ENCODE measurements at regions not wholly inside any gene's neighbourhood (a gene's known extent, or its start where the extent isn't known, plus 50 kb on each side); places are given as distances from the start of the nearest gene placed in this dataset.

DNA sequence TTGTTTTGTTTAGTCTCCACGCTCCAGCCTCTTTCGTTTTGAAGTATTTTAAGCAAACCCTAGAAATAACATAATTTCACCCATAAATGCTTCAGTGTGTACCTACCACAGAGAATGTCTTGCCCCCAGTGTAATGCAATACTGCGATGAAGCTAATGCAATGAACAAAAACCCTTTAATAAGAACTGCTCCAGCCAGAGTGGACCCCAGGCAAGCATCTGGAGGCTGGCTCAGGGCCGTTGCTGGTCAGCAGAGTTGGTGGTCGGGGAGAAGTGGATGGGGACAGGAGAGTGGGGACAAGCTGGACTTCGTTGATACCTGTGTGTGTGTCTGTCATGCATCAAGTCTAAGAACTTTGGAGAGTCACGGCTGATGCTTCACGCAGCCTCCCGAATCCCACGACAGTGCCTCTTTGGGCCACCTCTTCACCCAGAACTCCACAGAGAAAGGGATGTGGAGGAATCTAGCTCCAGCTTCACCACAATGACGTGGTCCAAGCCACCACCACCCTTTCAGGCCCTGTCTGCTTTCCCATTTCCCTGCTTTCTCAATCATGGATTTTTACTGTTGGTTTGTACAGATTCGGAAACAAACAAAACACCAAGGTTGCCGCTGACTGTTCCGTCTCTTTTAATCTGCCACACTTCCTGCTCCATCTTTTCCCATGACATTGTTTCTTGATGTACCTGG is 108.6 kb upstream of the ERRFI1 start:
- TF ChIP-seq POLR2AphosphoS5 (IDR thresholded peaks at IDR 0.05; ENCODE audit: low read depth, low read length) (no peak), POLR2A (IDR thresholded peaks at IDR 0.05; ENCODE audit: insufficient read depth in 1 of 2, low read depth in 2 of 2, low read length in 2 of 2) (no peak), ATF1 (CRISPR knock-in tag; IDR thresholded peaks at IDR 0.05) (no peak), ZSCAN21 (CRISPR knock-in tag; IDR thresholded peaks at IDR 0.05; ENCODE audit: borderline replicate concordance) (no peak), TBL1XR1 (IDR thresholded peaks at IDR 0.05; ENCODE audit: borderline replicate concordance, low read length, partially characterized antibody) (no peak), MEIS1 (CRISPR knock-in tag; IDR thresholded peaks at IDR 0.05; ENCODE audit: borderline replicate concordance) (no peak), HNRNPL (IDR thresholded peaks at IDR 0.05; ENCODE audit: low read depth, low read length) (no peak), SIN3B (IDR thresholded peaks at IDR 0.05; ENCODE audit: low read length) (no peak), TAF1 (CRISPR knock-in tag; IDR thresholded peaks at IDR 0.05) (no peak), MAZ (IDR thresholded peaks at IDR 0.05; ENCODE audit: borderline replicate concordance, low read depth, low read length) (no peak), MAZ (CRISPR knock-in tag; IDR thresholded peaks at IDR 0.05; ENCODE audit: low read depth) (no peak), ZNF136 (CRISPR knock-in tag; IDR thresholded peaks at IDR 0.05; ENCODE audit: low read depth) (no peak)
- TF ChIP-seq, protein P1, sequence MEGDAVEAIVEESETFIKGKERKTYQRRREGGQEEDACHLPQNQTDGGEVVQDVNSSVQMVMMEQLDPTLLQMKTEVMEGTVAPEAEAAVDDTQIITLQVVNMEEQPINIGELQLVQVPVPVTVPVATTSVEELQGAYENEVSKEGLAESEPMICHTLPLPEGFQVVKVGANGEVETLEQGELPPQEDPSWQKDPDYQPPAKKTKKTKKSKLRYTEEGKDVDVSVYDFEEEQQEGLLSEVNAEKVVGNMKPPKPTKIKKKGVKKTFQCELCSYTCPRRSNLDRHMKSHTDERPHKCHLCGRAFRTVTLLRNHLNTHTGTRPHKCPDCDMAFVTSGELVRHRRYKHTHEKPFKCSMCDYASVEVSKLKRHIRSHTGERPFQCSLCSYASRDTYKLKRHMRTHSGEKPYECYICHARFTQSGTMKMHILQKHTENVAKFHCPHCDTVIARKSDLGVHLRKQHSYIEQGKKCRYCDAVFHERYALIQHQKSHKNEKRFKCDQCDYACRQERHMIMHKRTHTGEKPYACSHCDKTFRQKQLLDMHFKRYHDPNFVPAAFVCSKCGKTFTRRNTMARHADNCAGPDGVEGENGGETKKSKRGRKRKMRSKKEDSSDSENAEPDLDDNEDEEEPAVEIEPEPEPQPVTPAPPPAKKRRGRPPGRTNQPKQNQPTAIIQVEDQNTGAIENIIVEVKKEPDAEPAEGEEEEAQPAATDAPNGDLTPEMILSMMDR (CRISPR knock-in tag; IDR thresholded peaks at IDR 0.05) = no peak
- TF ChIP-seq, protein P2, sequence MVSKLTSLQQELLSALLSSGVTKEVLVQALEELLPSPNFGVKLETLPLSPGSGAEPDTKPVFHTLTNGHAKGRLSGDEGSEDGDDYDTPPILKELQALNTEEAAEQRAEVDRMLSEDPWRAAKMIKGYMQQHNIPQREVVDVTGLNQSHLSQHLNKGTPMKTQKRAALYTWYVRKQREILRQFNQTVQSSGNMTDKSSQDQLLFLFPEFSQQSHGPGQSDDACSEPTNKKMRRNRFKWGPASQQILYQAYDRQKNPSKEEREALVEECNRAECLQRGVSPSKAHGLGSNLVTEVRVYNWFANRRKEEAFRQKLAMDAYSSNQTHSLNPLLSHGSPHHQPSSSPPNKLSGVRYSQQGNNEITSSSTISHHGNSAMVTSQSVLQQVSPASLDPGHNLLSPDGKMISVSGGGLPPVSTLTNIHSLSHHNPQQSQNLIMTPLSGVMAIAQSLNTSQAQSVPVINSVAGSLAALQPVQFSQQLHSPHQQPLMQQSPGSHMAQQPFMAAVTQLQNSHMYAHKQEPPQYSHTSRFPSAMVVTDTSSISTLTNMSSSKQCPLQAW (CRISPR knock-in tag; IDR thresholded peaks at IDR 0.05) = no peak
- TF ChIP-seq, protein P3, sequence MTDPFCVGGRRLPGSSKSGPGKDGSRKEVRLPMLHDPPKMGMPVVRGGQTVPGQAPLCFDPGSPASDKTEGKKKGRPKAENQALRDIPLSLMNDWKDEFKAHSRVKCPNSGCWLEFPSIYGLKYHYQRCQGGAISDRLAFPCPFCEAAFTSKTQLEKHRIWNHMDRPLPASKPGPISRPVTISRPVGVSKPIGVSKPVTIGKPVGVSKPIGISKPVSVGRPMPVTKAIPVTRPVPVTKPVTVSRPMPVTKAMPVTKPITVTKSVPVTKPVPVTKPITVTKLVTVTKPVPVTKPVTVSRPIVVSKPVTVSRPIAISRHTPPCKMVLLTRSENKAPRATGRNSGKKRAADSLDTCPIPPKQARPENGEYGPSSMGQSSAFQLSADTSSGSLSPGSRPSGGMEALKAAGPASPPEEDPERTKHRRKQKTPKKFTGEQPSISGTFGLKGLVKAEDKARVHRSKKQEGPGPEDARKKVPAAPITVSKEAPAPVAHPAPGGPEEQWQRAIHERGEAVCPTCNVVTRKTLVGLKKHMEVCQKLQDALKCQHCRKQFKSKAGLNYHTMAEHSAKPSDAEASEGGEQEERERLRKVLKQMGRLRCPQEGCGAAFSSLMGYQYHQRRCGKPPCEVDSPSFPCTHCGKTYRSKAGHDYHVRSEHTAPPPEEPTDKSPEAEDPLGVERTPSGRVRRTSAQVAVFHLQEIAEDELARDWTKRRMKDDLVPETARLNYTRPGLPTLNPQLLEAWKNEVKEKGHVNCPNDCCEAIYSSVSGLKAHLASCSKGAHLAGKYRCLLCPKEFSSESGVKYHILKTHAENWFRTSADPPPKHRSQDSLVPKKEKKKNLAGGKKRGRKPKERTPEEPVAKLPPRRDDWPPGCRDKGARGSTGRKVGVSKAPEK (CRISPR knock-in tag; IDR thresholded peaks at IDR 0.05; ENCODE audit: borderline replicate concordance) = no peak
